ENCODE measurements at regions not wholly inside any gene's neighbourhood (a gene's known extent, or its start where the extent isn't known, plus 50 kb on each side); places are given as distances from the start of the nearest gene placed in this dataset.
A peak's percentile ranks its signal among the peaks of the same experiment; 100 is the strongest.

DNA sequence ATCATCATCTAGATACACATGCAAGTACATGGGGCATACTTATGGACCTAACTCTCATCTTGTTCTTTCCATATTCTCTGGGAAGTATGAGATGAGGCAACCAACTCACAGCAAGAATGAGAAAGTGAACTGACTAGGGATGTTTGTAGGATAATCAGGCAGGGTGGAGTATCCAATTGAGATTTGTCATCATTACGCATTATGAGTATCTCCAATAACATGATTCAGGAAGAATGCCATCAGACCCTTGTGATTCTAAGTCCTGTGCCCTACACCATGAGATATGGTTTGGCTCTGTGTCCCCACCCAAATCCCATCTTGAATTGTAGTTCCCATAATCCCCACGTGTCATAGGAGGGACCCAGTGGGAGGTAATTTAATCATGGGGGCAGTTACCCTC, 154.0 kb downstream of the SLC30A10 start:
- no peak for FAIRE-seq

DNA sequence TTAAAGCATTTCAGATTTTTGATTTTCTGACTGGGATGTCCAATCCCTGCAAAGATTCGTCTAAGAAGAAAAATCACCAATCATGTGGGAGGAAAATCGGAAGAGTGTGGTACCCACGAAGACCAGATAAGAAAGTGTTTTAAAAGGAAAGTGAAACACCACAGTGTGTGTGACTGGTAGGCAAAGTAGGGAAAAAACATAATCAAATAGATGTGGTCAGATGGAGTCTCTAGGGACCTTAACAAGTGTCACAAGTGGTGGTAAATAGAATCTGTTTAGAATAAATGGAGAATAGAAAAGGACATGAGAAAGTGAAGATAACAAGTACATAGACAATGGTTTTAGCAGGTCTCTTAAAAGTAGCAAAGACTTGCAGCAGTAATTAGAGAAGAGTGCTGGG, 154.6 kb downstream of the SLC30A10 start:
- FAIRE-seq, result no peak
- DNase-seq (ENCODE audit: low spot score), result no peak

More for the DNA sequence above, 154.0 kb downstream of the SLC30A10 start:
- DNase-seq (ENCODE audit: low spot score), result no peak

- DNase-seq (ENCODE audit: low spot score) (no peak), FAIRE-seq (no peak)
Measured at GRCh38 chr1:219773110-219773509, 155.2 kb downstream of the SLC30A10 start.

GRCh38 chr1:219772265-219773036, 155.9 kb downstream of the SLC30A10 start:
- DNase-seq (ENCODE audit: low spot score) (no peak), FAIRE-seq (no peak)

DNA sequence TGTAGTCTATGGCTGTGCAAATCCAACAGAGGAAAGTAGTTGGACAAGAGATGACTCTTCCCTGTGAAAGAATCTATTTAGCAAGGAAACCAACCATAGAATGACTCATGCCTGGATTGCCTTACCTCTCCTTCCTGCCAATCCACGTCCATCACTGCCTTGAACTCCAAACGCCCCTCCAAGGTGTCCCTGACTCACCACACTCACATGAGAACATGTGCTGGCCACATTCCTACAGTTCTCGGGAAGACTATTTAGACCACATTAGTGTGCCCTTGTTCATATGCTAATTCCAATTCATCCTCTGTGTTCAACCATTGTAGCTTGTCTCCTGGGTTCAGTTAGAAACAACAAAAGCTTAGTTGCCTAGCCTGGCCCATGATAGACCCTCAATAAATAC, 157.3 kb downstream of the SLC30A10 start:
- FAIRE-seq (peak; percentile 98), DNase-seq (ENCODE audit: low spot score) (peak; percentile 93)

DNA sequence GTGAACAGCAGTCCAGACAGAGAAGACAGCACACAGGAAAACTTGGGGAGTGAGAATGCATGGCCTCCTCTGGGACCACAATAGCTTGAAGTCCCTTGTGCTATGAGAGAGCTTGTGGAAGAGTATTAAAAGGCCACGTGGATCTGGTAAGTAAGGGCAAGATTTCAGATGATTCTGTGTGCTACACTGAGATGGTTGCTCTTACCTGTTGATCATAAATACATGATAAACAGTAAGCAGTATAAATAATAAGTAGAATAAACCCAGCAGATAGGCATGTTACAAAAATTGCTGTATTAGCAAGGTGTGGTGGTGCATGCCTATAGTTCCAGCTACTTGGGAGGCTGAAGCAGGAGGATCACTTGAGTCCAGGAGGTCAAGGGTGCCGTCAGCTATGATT, 150.4 kb upstream of the ZC3H11B start:
- FAIRE-seq, result no peak
- DNase-seq (ENCODE audit: low spot score), result no peak

DNA sequence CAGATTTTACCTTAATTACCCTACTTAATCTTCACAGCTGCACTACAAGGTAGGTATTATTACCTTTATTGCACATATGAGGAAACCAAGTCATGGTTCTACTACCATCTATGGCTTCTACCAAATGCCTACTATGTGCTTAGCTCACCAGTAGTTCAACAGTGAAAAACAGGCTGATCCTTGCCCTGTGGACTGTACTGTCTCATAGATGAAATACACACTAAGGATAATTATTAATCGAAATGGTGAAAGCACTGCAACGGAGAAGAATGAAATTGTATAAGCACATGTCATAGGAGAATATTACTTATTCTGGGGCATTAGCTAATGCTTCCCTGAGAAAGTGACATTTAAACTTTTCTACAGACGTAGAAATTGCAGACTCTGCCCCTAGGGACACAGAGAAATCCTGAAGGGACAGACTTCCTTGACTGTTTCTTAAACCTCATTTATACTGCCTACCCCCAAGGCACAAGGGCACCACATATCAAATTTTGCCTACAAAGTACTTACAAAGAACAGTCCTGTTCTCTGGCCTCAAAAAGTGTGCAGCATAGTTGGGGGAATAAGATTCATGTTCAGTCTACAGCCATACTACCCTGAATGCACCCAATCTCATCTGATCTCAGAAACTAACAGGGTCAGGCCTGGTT, 148.4 kb upstream of the ZC3H11B start:
- DNase-seq (ENCODE audit: low spot score) (no peak), FAIRE-seq (no peak)

GRCh38 chr1:219759095-219759494, 146.2 kb upstream of the ZC3H11B start:
- FAIRE-seq, result no peak
- no peak for DNase-seq (ENCODE audit: low spot score)

GRCh38 chr1:219757890-219758289, 145.0 kb upstream of the ZC3H11B start:
- FAIRE-seq, result no peak
- no peak for DNase-seq (ENCODE audit: low spot score)

DNA sequence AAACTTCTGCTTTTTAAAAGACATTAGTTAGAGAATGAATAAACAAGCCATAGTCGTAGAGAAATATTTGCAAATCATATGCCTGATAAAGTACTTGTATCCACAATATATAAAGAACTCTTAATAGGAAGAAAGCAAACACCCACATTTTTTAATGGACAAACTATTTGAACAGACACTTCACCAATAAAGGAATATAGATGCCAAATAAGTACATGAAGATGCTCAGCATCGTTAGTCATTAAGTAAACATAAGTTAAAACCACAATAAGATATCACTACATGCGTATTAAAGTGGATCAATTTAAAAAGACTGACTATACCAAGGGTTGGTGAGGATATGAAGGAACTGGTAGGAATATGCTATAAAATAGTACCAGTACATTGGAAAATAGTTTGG, 142.3 kb upstream of the ZC3H11B start:
- DNase-seq (ENCODE audit: low spot score) (no peak), FAIRE-seq (no peak)

GRCh38 chr1:219754767-219755166, 141.9 kb upstream of the ZC3H11B start:
- FAIRE-seq, result no peak

DNA sequence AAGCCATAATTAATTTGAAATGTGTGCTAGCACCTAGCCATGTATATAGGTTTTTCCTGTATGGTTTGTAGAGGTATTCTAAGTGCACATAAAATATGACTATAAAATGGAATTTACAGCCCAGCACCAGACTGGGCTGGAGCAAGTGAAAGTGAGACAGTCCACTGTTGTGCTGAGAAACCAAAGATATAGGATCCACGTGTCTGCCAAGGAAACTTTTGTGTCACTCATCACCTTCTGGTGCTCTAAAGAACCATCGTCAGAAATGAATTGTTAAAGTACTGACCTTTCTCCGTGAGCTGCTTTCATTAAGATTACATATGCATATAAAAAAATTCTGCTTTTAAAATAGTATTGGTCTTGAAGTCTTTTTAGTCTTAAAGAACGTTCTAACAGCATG, 141.0 kb upstream of the ZC3H11B start:
- FAIRE-seq (no peak), DNase-seq (ENCODE audit: low spot score) (no peak)

More at GRCh38 chr1:219754767-219755166, 141.9 kb upstream of the ZC3H11B start:
- DNase-seq (ENCODE audit: low spot score), result no peak

DNA sequence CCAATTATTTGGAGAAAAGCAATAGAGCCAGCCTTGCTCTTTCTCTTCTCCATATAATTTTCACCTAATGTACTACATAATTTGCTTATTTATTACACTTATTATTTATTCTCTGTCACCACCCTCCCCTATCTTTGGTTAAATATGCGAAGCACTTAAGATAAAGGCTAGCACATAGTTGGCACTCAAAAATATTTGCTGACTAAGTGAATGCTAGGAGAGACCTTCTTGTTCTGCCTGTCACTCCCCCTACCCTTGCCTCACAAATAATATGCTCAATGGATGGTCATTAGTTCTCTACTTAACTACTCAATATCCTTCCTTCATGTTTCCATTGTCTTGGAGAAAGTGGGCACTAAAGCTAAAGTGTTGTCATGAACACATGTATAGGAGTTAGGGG, 139.7 kb upstream of the ZC3H11B start:
- no peak for FAIRE-seq
- no peak for DNase-seq (ENCODE audit: low spot score)

DNA sequence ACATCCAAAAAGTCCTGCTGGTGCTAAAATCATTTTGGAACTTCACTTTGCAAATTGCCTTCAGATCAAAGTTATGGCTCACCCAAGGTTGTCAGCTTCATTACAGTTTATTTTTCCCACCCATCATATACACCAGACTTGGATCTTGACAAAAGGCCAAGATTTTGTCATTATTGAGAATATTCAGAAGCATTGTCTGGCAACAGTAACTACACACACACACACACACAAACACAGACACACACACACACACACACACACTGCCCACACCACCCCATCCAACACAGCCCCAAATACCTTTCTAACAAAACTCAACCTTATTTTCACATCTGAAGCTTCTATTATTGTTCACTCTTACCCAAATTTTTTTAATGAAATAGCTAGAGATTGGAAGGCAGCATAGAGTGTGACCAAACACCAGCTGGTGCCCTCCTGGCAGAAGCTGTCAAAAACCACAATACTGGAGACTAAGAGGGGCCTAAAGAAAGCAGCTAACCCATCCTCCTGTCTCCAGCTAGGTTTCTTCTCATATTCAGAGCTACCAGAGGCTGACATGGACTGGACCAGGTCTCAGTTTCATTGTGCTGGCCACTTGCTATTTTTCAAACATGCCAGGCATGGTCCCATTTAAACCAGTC, 139.1 kb upstream of the ZC3H11B start:
- no peak for DNase-seq (ENCODE audit: low spot score)
- FAIRE-seq, result no peak

- DNase-seq (ENCODE audit: low spot score), result no peak
- FAIRE-seq, result no peak
Measured at GRCh38 chr1:219749370-219749769, 136.5 kb upstream of the ZC3H11B start.

DNA sequence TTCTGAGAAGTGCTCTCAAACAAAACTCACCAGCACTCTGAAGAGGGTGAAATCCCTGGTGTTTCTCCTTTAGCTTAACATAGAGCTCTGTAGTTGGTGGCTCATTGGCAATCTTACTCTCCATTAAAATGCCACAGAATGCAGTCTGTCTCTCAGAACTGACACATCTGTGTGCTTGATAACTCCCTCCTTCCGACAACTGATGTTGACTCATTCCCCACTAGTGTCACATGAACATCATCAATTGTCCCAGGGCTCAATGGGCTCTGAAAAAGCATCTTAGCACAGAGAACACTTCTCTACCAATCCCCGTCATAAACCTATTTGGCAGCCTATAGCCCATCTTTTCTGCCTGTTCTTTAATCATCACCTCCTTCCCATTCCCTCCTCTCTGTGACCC, 133.2 kb upstream of the ZC3H11B start:
- DNase-seq (ENCODE audit: low spot score) (no peak), FAIRE-seq (no peak)

DNA sequence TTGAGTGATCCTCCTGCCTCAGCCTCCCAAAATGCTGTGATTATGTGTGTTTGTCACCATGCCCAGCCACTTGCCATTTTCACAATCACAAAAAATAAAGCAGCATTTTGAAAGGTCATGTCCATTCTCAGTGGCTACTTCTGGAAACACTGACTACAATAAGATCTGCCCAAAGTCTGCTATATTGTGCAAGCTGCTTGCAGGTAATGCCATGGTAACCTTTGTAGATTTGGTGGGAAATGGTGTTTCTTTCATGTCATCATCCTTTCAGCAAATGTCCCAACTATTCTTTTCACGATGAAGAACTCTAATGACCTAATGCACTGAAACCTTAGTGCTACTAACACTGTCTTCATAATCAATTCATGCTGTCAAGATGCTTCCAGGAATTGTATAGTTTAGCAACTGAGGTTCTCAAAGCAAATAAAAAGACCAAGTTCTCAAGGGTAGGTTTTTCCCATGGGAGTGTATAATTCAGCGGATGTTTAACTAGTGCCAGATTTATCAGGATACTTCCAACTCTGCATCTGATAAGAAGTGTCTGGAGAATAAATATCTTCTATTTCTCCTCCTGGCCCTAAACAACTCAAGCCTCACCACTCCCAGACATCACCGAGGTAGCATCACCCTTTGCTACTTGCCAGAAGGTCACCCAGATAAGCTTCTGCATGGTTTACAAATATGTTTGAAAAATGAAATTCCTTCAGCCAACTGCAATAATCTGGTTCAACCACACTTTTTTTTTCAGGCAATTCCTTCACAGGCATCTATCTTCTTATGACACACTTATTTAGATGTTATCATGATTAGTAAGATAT, 132.0 kb upstream of the ZC3H11B start:
- DNase-seq (ENCODE audit: low spot score) (no peak), FAIRE-seq (no peak)

GRCh38 chr1:219741011-219741970, 128.4 kb upstream of the ZC3H11B start:
- DNase-seq (ENCODE audit: low spot score) (no peak), FAIRE-seq (no peak)

DNA sequence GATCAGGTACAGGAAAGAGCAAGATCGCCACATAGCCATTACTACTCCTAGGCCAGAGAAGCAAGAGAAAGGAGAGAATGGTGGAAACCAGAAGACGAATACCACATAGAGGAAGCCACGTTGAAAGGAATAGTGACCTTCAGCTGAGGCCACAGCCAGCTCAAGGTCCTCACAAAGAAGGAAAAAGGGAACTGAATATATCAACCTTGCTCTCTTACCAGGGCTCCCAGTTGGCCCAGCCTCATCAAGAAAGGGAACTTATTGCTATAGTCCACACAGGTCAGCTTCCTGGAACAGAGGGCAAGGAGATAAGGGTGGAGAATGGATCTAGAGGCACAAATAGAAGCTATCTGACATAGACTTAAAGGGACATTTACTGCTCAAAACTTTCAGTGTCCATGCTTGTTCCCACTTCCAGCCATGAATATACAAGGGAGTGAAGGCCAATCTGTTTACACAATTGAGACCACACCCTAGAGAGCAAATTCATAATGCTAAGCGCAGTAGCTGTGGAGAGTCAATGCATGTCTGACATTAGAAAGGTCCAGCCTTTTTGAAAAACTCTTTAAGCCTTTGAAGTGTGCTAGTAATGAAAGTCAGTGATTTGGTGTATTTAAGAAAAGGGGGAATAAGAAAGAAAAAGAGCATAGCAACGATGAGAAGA, 120.7 kb upstream of the ZC3H11B start:
- DNase-seq (ENCODE audit: low spot score) (no peak), FAIRE-seq (no peak)

All from urothelium cell line (cell line).